ENCODE measurements at regions not wholly inside any gene's neighbourhood (a gene's known extent, or its start where the extent isn't known, plus 50 kb on each side); places are given as distances from the start of the nearest gene placed in this dataset.
"Not testable (repeated sequence)": the region's sequence is repeated elsewhere in the genome, so short reads cannot be mapped to it uniquely, and the experiment has no call there.

DNA sequence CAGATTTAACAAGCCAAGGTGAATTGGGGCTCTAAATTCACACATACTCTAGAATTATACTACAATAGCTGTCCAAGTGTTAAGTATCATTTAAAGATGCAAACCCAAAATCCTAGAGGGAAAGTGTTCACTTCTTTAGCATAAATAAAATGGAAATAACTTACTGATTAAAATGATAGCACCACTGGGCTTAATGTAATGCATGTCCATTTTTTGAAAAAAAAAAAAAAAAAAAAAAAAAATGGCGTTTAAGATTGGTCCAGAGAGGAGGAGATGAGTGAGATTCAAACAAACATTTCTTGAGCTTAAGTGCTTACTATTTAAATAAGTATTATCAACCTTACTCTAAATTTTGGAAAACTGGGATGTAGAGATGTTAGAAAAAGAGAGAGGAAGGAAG lies 251.5 kb upstream of the CWC22 start:
- no peak for DNase-seq

DNA sequence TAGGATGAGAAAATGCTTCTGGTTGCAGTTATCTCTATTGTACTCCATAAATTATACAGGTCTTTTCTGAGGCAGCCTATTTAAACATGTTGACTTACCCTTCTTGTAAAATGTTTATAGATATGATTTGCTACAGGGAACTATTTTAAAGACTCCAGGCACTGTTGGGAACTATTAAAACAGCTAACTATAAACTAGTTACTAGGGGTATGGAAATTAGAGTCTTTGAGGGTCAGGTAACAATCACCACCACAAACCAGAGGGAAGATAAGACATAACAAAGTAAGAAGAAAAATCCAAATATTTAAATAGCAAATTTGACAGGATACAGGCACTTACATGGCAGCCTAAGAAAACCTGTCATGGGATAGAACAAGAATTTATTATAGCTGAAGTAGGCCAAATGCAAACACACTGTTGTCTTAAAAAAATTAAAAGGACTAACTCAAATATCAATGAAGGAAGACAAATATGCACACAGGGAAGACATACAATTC lies 251.0 kb upstream of the CWC22 start:
- no peak for DNase-seq

DNA sequence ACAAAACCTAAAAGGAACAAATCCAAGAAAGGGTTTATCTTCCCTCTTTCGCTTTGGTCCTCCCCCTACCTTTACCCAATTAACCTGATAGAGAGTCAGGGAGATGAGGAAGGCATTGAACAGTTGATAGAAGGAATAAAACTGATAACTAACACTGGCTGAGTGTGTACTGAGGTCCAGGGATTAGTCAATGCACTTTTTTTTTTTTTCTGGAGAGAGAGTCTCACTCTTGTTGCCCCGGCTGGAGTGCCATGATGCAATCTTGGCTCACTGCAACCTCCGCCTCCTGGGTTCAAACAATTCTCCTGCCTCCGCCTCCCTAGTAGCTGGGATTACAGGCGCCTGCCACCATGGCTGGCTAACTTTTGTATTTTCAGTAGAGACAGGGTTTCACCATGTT lies 250.2 kb upstream of the CWC22 start:
- DNase-seq: no peak

DNA sequence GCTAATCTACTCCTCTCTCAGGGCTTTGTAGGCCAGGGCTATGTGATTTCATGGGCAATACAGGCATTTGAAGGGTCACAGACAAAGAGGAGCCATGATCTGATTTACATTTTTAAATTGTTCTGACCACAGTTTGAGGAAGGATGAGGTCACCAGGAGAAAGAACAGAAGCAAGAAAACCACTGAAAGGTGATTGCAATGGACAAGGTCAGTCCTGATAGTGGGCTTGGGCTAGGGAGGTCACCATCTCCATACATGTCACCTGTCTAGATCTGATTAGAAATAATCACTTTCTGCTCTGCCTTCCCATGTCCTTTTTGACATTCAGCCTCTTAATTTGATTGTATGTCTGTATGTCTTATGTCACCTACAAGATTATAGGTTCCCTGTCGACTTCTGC lies 248.9 kb upstream of the CWC22 start:
- DNase-seq: no peak

DNA sequence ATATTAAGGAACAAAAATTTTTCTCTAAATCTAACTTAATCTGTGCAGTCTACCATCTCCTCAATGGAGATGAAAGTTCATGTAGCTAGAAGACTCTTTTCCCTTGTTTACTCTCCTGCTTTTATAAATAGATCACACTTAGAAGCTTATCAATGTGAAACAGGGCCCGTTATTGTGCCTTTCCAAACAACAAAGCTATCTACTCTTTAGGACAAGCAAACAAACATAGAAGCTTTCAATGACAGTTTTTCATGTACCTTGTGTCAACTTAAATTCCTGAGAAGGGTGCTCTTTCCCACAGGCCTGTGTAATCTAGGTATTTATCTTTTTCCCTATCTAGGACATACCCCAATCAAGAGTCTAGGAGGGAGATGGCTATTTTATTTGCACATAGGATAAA lies 247.8 kb upstream of the CWC22 start:
- DNase-seq: no peak

DNA sequence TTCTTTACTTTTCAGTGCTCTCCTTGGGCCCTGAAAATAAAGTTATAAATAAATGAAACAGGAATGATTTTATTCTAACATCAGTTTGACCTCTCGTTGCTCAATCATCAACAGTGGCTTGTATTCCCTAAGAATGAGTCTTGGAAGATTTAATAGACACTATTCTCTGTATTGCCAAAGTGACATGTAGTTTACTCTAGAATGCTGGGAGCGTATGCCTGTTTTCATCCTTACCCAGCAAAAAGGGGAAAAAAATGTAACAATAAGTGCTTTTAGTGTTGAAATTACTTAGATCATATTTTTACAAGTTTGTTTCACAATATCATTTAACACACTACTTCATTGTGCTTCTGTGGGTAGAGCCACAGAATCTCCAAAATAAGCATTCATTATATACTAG lies 240.6 kb upstream of the CWC22 start:
- no peak for DNase-seq

DNA sequence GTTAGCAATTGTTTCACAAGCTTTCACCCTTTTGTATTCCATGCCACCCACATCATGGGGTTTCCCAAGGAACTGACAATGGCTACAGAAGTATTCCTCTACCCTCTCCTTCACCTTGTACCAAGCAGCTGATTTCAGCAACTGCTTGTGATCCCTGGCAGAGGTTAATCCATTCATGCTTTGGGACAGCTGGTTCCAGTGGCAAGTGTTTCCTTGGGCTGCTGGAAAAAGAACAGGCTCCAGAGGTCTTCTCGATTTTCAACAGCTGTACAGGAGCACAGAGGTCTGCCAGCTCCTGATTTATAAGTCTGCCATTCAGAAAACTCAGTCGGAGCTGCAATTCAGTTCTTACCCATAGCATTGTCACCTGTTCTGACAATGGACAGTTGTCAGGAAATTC lies 239.2 kb upstream of the CWC22 start:
- no peak for DNase-seq

DNA sequence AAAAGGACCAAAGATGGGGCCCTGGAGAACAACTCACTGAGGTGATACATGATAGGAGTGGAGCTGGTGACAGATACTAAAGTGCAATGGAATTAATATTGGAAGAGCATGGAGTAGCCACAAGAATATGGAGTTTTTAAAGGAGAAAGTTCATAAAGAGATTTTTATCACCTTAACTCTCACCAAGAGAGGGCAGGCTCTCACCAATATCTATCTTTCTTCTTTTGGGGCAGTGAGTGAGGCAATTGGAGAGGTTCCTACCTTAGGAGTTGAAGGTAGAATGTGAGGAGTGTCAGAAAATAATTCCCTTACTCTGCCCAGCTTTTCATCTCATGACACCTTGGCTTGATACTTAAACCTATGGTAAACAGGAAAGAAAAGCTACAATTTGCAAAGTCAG lies 233.7 kb upstream of the CWC22 start:
- DNase-seq: no peak

DNA sequence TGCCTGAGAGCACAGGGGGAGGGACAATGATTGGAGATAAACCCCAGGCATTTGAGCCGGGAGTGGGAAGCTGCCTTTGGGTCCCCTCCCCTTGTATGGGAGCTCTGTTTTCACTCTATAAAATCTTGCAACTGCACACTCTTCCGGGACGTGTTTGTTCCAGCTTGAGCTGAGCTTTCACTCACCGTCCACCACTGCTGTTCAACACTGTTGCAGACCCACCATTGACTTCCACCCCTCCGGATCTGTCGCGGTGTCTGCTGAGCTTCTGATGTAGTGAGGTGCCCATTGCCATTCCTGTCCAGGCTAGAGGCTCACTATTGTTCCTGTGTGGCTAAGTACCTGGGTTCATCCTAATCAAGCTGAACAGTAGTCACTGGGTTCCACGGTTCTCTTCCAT lies 231.6 kb upstream of the CWC22 start:
- DNase-seq: no peak

DNA sequence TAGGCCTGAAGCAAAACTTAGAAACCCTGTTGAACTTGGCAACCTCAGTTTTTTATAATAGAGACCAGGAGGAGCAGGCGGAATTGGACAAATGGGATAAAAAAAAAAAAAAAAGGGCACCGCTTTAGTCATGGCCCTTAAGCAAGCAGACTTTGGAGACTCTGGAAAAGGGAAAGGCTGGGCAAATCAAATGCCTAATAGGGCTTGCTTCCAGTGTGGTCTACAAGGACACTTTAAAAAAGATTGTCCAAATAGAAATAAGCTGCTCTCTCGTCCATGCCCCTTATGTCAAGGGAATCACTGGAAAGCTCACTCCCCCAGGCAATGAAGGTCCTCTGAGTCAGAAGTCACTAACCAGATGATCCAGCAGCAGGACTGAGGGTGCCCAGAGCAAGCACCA lies 229.0 kb upstream of the CWC22 start:
- DNase-seq: not testable (repeated sequence)

DNA sequence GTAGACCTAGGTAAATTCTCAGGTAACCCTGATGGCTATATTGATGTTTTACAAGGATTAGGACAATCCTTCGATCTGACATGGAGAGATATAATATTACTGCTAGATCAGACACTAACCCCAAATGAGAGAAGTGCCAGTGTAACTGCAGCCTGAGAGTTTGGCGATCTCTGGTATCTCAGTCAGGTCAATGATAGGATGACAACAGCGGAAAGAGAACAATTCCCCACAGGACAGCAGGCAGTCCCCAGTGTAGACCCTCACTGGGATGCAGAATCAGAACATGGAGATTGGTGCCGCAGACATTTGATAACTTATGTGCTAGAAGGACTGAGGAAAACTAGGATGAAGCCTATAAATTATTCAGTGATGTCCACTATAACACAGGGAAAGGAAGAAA lies 228.4 kb upstream of the CWC22 start:
- DNase-seq: not testable (repeated sequence)

DNA sequence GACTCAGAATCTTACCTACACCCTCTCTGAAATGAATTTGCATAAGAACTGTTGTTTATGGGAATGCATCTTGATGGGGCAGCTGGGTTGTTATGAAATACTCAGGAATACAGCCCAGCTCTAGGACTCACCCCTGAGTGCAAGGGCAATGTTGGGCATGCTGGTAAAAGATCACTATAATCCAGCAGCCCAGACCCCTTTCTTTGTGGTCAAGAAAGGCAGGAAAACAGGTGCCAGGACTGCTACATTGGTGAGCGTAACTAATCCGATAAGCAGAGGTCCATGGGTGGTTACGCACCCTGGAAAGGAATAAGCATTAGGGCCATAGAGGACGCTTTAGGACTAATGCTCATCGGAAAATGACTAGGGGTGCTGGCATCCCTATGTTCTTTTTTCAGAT lies 227.9 kb upstream of the CWC22 start:
- DNase-seq: not testable (repeated sequence)

DNA sequence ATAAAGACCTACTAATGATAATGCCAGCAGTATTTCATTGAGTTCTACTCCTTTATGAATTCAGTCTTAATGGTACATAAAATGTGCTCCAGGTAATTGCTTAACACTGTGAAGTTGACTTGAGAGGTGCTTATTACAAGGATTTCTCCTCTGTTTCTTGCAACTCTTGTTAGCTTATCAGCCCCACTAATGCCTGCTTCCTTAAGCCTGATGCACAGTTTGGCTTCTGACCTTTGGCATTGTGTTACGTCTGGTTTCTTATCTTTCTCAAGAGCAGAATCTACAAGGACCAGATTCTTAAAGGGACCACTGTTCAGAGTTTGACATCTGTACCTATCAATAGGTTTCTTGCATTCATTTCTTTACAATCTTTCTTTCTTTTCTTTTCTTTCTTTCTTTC lies 223.9 kb upstream of the CWC22 start:
- no peak for DNase-seq

DNA sequence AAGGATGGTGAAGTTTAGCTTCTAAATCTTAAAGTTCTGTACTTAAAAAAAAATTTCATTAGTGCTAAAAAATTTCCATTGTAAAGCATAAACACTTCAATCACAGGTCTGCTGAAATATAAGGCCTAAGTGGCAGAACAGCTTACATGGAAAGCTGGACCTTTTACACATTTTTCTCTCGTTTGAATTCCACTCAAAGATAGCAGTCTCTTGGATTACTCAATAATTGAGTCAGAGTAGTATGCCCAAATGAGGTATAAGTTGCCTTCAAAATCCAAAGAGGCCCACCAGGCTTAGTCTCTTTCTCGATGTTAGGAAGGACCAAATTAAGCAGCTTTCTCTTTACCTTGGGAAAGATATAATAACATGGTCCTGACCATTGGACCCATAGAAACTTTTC lies 220.4 kb upstream of the CWC22 start:
- DNase-seq: no peak

DNA sequence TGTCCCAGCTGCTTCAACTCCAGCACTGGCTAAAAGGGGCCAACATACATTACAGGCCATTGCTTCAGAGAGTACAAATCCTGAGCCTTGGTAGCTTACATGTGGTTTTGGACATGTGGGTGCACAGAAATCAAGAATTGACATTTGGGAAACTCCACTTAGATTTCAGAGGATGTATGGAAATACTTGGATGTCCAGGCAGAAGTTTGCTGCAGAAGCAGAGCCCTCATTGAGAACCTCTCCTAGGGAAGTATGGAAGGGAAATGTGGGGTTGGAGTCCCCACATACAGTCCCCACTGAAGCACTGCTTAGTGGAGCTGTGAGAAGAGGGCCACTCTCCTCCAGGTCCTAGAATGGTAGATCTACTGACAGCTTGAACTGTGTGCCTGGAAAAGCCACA lies 218.0 kb upstream of the CWC22 start:
- no peak for DNase-seq

DNA sequence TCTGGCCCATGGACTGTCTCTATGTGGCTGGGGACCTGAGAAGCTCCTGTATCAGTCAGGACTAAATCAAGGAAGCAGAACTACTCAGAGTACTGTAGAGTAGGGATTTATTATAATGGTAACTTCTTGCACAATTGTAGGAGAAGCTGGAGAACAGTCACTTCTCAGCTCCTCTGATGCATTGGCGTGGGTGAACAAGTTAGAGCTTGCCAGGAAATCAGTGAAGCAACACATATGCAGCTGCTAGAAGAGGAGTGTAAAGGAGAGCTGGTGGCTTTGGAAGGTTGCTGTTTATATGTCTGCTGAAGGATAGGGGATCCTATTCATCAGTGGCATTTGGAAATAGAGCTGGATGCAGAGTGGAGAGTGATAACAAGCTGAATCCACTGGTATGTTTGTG lies 215.5 kb upstream of the CWC22 start:
- no peak for DNase-seq

DNA sequence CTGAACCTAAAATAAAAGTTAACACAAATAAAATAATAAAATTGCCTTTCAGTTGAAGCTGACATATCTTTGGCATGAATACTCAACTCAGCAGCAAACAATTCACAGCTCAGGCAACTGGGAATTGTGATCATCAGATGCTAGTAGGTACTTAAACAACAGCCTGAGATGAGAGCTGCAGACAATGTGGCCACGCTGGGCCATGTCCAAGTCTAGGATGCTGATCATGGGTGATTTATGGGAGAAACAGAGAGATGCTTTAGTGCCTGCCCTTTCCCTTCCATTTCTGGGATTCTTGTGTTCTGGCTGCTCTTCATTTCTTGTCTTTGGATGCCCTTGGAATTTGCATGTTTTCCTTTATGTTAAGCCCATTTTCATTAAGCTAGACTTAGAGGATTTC lies 212.4 kb upstream of the CWC22 start:
- DNase-seq: no peak

DNA sequence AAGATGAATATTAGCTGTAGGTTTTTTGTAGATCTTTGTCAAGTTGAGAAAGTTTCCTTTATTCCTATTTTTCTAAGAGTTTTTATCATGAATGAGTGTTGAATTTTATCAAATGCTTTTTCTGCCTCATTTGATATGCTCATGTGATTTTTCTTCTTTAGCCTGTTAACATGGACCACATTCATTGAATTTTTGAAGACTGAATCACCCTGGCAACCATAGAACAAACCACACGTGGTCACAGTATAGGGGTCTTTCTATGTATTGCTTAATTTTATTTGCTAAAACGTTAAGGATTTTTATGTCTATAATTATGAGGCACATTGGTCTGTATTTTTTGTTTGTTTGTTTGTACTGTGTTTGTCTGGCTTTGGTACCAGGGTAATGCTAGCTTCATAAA lies 201.7 kb upstream of the CWC22 start:
- DNase-seq: no peak

DNA sequence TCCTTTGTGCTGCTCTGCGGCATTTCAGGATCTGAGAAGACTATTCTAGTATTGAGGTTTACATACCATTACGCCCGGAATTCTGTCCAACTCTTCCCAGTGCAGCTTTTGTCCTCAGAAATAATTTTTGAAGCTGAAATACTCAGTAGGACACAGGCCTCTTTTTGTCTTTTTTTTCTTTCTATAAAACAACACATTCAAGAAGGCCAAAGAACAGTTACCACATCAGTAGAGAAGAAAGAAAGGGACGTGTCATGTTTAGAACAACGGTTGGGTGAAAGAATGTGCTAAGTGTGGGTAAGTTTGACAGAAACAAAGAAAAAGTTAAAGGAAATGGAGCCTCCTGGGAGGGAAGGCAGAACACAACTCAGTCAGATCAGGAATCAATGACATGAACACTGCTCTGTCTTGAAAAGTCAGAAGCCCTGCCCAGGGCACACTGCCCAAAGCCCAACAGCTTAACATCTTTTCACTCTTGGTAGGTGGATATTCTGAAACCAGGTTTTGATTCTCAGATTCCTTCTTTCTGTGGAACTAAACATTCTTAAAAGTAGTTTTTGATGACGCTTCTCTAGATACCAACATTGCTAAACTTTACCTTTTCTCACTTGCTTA lies 198.6 kb upstream of the CWC22 start:
- no peak for DNase-seq

DNA sequence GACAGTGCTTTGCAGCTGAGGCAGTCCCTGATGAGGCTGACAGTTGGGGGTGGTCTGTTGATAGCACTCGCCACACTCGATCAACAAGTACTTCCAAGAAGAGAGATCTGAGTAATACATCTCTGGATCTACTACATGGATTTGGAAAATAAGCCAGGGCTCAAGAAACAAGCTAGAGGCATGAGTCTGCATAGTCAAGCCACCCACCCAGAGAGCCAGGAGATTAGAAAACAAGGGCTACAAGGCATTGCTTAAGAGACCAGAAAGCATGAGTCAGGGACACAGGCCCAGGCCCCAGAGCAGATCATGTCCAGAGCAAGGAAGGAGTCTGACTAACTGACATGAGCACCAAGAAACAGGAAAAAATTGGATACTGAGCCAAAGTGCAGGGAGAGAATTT lies 196.9 kb upstream of the CWC22 start:
- no peak for DNase-seq

DNA sequence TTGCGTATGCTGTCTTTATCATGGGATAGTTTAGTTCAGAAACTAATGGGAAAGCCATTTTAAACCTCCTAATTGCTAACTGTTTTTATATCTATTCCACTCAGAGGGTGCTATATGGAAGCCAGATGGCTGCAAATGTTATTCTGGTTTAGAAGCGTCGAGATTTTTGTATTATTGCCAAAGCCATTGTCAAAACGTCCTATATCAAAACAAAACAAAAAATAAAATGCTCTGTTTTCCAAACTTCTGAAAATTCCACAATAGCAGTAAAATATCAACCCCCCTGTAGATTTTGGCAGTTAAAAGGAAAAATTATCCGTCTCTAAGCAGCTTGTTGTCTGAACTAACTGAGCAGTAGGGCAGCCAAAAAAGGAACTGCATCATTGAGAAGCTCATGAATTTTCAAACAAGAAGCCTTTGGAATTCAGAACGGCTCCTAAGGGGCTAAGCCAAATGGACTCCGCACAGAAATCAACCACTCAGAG lies 195.4 kb upstream of the CWC22 start:
- no peak for DNase-seq

DNA sequence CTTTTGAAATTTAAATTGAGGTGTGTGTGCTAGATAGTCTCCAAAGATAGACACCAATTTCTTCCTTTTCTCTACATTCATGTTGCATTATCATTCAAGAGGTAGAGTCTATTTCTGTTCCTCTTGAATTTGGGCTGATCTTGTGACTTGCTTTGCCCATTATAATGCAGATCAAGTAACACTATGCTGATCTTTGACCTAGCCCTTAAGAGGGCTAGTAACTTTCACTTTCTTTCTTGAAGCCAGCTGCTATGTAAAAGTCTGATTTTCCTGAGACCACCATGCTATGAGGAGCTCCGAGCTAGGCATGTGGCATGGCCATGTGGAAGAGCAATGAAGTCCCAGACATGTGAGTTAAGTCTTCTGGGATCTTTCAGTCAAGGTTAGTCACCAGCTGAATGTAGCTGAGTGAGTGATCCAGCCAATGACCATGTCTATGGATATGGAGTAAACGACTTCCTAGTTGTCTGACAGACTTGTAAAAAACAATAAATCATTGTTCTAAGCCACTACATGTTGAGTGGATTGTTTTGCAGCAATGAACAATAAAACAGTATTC lies 189.4 kb upstream of the CWC22 start:
- DNase-seq: no peak

DNA sequence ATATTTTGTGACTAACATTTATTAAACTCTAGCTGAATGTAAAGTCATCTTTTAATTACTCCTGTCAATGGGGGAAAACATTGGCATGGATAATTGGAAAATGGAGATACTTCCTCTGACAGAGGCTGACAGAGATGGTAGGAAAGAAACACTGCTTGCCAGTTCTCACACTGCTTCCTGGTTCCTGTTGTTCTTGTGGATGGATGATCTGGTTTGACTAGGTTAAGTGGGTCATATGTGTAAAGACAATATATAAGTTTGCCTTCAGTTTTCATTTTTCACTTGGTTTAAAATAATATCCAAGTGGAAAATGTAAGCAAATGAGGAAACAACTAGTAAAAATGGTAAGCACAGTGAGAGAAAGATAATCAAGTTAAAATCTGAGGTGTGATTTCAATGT lies 188.8 kb upstream of the CWC22 start:
- no peak for DNase-seq

DNA sequence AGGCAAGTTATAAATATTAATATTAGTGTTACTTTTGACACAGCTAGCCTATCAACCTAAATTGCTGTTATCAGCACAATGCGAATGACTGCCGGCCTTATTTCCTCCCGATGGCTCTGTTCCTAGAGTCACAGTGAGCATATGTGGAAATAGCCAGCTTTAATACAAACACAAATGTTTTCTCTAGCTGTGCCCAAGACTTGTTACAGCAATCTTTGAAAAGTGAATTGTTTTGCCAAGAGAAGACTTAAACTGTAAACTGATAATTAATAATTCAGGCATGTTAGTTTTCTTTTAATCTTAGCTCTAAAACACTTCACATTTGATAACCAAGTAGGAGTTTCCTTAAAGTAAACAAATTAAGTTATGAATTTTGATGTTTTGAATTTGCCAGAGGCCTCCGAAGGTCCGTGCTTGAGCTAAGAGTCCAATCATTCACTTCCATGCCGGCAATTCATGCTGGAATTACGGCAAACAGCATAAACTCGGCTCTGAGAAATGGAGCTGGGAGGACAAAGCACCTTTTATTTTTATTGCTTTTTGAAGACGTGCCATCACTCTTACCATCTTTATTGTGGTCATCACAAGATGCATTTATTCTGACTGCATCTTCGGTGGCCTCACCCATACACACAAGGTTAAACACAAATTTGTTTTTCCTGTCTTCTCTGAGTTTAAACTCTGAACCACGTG lies 184.5 kb upstream of the CWC22 start:
- no peak for DNase-seq
